T-helper 17 cell (primary cell): ENCODE measurements at regions not wholly inside any gene's neighbourhood (a gene's known extent, or its start where the extent isn't known, plus 50 kb on each side); places are given as distances from the start of the nearest gene placed in this dataset.
"Not testable (repeated sequence)": the region's sequence is repeated elsewhere in the genome, so short reads cannot be mapped to it uniquely, and the experiment has no call there.

ENCODE experiments used
- ATAC-seq: fragments of 150-1000 bp; cut with Tn5 transposase; 2 replicates; pipeline ENCODE4 v1.10.0; 2021; ENCODE audit warnings: mild to moderate bottlenecking, moderate library complexity
- DNase-seq, 3 donors: peaks; one replicate each; pipeline versions ENCODE4 v3.0.0 to v3.0.0-alpha.2; 2020 to 2021
- H3K9me3 ChIP-seq: one replicate; pipeline ENCODE4 v1.7.0; 2013; ENCODE audit warnings: low read length, mild to moderate bottlenecking; ENCODE audit not compliant: control insufficient read depth, poor library complexity, severe bottlenecking
- H3K27ac Mint-ChIP-seq: one replicate; pipeline ENCODE4 v1.8.0; 2022; ENCODE audit warnings: mild to moderate bottlenecking, moderate library complexity, mixed read lengths
- H3K27me3 Mint-ChIP-seq: one replicate; pipeline ENCODE4 v1.8.0; 2022; ENCODE audit warnings: mixed read lengths
- H3K36me3 Mint-ChIP-seq: one replicate; pipeline ENCODE4 v1.8.0; 2022; ENCODE audit warnings: low read depth, mixed read lengths
- H3K4me1 Mint-ChIP-seq: one replicate; pipeline ENCODE4 v1.8.0; 2022; ENCODE audit warnings: mild to moderate bottlenecking, mixed read lengths
- H3K4me3 Mint-ChIP-seq: one replicate; pipeline ENCODE4 v1.8.0; 2022; ENCODE audit warnings: mild to moderate bottlenecking, moderate library complexity, mixed read lengths

- Mint-ChIP-seq H3K27ac (no peak overlapping the region), H3K4me3 (no peak overlapping the region), H3K36me3 (no peaks in the 10 kb centered on the region), H3K4me1 (no peaks in the 10 kb centered on the region), H3K27me3 (no peaks in the 10 kb centered on the region)
- DNase-seq = no peak
- H3K9me3 ChIP-seq = no peaks in the 10 kb centered on the region
- no peak for ATAC-seq
Measured at GRCh38 chr15:36136049-36136448, 443.4 kb upstream of the CDIN1 start.

DNA sequence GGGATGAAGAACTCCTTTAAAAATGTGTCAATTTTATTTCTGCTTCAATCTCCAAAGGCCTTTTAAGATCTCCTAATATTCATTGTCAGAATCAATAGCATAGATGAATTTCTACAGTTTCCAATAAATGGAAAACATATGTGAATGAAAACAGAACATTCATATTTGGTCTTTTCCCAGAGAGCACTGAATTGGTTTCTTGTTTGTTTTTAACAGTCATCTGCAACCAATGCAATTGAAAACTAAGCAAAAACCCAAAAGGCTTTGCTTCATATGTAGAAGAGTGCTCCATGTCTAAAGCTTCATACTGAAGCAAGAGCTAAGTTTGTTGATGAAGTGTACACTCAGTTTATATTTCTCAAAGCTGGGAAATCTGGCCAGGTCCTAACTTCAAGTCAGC is 426.5 kb upstream of the CDIN1 start:
- no peak overlapping the region for H3K4me3 Mint-ChIP-seq
- H3K36me3 Mint-ChIP-seq = no peaks in the 10 kb centered on the region
- H3K9me3 ChIP-seq = no peaks in the 10 kb centered on the region
- H3K27me3 Mint-ChIP-seq = no peaks in the 10 kb centered on the region
- ATAC-seq = no peak
- no peaks in the 10 kb centered on the region for H3K4me1 Mint-ChIP-seq
- DNase-seq = no peak
- no peak overlapping the region for H3K27ac Mint-ChIP-seq

DNA sequence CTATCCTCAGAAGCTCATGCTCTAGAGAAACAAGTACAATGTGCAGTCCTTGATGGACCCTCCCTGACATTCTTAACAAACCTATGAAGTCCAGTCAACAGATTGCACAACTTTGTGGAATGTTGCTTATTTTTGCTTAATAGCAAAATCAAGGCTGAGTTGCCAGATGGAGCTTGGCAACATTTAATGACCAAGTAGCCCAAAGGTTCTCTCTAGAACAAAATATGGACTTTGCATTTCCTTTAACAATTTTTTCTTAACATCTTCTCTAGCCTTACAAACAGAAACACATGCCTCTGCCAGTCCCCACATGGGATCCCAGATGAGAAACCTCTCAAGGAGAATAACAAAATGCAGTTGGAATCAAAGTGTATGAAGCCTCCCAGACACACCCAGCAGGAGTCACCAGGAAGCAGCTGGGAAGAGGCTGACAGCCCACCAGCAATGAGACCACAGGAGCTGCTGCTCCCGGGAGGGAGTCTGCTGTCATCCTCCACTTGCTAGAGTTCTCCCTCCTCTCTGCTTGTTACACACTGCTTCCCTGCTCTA is 422.5 kb upstream of the CDIN1 start:
- no peaks in the 10 kb centered on the region for H3K36me3 Mint-ChIP-seq
- no peaks in the 10 kb centered on the region for H3K27me3 Mint-ChIP-seq
- ATAC-seq = no peak
- DNase-seq = no peak
- H3K9me3 ChIP-seq = no peaks in the 10 kb centered on the region
- no peaks in the 10 kb centered on the region for H3K4me1 Mint-ChIP-seq
- H3K4me3 Mint-ChIP-seq = no peak overlapping the region
- H3K27ac Mint-ChIP-seq = no peak overlapping the region

DNA sequence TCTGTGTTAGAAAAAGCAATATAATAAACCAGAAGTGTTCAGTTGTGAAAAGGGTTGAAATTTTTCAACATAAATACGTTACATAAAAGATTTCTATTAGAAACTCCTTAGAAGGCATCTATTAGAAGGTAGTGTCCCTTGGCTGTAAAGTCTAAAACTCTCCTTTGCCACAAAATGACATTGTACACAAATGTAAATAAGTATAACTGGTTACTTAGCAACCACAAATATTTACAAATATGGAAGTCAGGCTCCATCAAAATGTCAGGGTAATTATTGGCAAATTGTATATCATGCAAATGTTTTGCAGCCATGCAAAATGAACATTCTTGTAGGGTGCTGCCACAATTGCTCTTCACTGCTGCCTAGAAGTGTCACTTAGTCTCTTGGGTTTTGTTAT is 419.1 kb upstream of the CDIN1 start:
- Mint-ChIP-seq H3K27ac (no peak overlapping the region), H3K36me3 (no peaks in the 10 kb centered on the region), H3K4me1 (no peaks in the 10 kb centered on the region), H3K4me3 (no peak overlapping the region), H3K27me3 (no peaks in the 10 kb centered on the region)
- no peaks in the 10 kb centered on the region for H3K9me3 ChIP-seq
- ATAC-seq (no peak), DNase-seq (no peak)

GRCh38 chr15:36161108-36161507 is 418.3 kb upstream of the CDIN1 start:
- H3K27ac Mint-ChIP-seq = no peak overlapping the region
- no peaks in the 10 kb centered on the region for H3K4me1 Mint-ChIP-seq
- H3K4me3 Mint-ChIP-seq = no peak overlapping the region
- H3K36me3 Mint-ChIP-seq = no peaks in the 10 kb centered on the region
- ATAC-seq (no peak), DNase-seq (no peak)
- no peaks in the 10 kb centered on the region for H3K27me3 Mint-ChIP-seq
- no peaks in the 10 kb centered on the region for H3K9me3 ChIP-seq

- no peaks in the 10 kb centered on the region for H3K4me1 Mint-ChIP-seq
- DNase-seq (no peak), ATAC-seq (no peak)
- H3K27ac Mint-ChIP-seq = no peak overlapping the region
- H3K9me3 ChIP-seq = no peaks in the 10 kb centered on the region
- H3K4me3 Mint-ChIP-seq = no peak overlapping the region
- H3K27me3 Mint-ChIP-seq = no peaks in the 10 kb centered on the region
- no peaks in the 10 kb centered on the region for H3K36me3 Mint-ChIP-seq
Measured at GRCh38 chr15:36161771-36162212, 417.6 kb upstream of the CDIN1 start.

DNA sequence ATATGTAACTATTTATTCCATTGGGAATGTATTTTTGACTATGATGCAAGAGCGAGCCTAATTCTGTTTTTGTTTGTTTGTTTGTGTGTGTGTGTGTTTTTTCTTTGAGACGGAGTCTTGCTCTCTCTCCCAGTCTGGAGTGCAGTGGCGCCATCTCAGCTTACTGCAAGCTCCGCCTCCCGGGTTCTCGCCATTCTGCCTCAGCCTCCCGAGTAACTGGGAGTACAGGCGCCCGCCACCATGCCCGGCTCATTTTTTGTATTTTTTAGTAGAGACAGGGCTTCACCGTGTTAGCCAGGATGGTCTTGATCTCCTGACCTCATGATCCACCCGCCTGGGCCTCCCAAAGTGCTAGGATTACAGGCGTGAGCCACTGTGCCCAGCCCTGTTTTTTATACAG is 415.4 kb upstream of the CDIN1 start:
- not testable (repeated sequence) for H3K9me3 ChIP-seq, H3K27me3 Mint-ChIP-seq, H3K4me1 Mint-ChIP-seq, DNase-seq, H3K27ac Mint-ChIP-seq, ATAC-seq, H3K4me3 Mint-ChIP-seq, H3K36me3 Mint-ChIP-seq

- Mint-ChIP-seq H3K4me3 (no peak overlapping the region), H3K27me3 (no peaks in the 10 kb centered on the region), H3K4me1 (no peaks in the 10 kb centered on the region), H3K27ac (no peak overlapping the region), H3K36me3 (no peaks in the 10 kb centered on the region)
- no peak for DNase-seq
- no peaks in the 10 kb centered on the region for H3K9me3 ChIP-seq
- no peak for ATAC-seq
Measured at GRCh38 chr15:36172955-36173354, 406.5 kb upstream of the CDIN1 start.

DNA sequence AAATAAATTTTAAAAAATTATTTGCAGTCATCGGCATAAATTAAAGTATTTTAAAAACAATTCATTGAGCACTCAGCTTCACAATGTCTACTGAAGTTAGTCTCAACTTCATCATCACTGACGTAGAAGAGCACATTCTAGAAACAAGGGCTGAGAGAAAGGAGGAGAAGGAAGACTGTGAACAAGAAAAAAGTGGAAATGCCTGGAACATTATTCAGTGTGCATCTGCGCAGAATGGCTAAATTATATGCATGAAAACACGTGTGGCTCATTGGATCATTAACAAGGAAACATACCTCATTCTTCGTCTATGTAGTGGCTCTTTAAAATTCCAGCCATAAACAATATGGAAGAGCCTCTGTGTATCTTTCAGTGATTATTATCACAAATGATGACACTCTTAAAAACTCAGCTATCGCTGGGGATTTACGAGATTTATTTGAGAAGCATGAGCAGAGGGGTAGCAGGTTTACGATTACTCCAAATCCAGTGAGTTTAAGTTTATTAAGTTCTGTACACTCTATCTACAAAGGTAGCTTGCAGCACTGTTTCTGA is 404.2 kb upstream of the CDIN1 start:
- Mint-ChIP-seq H3K27me3 (no peaks in the 10 kb centered on the region), H3K4me1 (no peaks in the 10 kb centered on the region), H3K4me3 (no peak overlapping the region), H3K36me3 (no peaks in the 10 kb centered on the region), H3K27ac (no peak overlapping the region)
- ATAC-seq = no peak
- H3K9me3 ChIP-seq = no peaks in the 10 kb centered on the region
- no peak for DNase-seq

- H3K36me3 Mint-ChIP-seq = no peaks in the 10 kb centered on the region
- ATAC-seq (no peak), DNase-seq (no peak)
- H3K4me1 Mint-ChIP-seq = no peaks in the 10 kb centered on the region
- no peaks in the 10 kb centered on the region for H3K27me3 Mint-ChIP-seq
- no peaks in the 10 kb centered on the region for H3K9me3 ChIP-seq
- no peak overlapping the region for H3K4me3 Mint-ChIP-seq
- H3K27ac Mint-ChIP-seq = no peak overlapping the region
Measured at GRCh38 chr15:36175741-36176291, 403.6 kb upstream of the CDIN1 start.

DNA sequence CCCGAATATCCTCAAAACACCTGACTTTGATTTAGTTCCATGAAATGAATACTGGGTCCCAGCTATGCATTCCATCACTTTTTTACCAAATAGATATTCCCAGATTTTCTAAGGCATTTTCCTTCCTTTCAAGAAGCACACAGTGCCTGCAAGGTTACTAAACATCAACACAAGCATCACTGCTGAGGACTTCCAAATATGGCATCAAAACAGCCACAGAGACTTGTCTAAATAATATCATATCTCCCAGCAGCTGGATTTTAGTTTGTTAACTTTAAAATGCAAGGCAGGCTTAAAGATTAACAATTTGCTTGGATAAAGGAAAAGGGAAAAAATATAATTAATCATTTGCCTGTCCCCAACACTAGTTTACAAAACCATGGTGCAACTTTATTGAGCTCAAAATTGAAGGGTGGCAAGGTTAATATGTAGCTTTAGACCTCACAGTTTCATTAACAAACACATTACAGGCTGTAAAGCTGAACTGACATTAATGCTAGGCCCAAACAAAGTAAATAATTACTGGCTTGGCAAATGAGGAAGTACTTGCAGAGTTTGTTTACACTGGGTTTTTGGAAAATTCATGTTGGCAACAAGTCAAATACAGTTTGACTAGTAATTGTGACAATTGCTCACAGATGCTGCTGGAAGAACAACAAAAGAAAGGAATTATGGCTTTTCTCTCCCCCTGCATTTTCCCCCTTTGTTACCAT is 401.7 kb upstream of the CDIN1 start:
- H3K27ac Mint-ChIP-seq = no peak overlapping the region
- DNase-seq (no peak), ATAC-seq (no peak)
- no peaks in the 10 kb centered on the region for H3K36me3 Mint-ChIP-seq
- no peaks in the 10 kb centered on the region for H3K9me3 ChIP-seq
- H3K4me1 Mint-ChIP-seq = no peaks in the 10 kb centered on the region
- H3K27me3 Mint-ChIP-seq = no peaks in the 10 kb centered on the region
- no peak overlapping the region for H3K4me3 Mint-ChIP-seq

DNA sequence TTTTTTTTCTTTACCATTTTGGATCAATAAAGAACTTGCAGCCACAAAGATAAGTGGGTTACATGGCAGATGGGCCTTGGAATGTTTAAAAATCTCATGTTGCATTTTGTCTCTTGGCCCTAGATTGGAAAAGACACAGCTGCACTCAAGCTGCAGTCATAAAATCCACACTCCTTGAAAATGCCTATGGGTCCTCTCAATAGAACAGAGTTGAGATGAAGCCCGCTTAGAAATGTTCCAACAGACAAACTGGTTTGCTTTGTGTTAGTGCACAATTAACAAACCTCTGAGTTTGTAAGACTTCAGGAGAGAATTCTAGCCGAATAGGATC is 401.2 kb upstream of the CDIN1 start:
- no peak for ATAC-seq

GRCh38 chr15:36183201-36183600 is 396.2 kb upstream of the CDIN1 start:
- H3K9me3 ChIP-seq = no peaks in the 10 kb centered on the region
- no peaks in the 10 kb centered on the region for H3K4me1 Mint-ChIP-seq
- no peak for ATAC-seq
- H3K27ac Mint-ChIP-seq = no peak overlapping the region
- H3K4me3 Mint-ChIP-seq = no peak overlapping the region
- no peaks in the 10 kb centered on the region for H3K36me3 Mint-ChIP-seq
- H3K27me3 Mint-ChIP-seq = no peaks in the 10 kb centered on the region
- no peak for DNase-seq

More for the DNA sequence above, 401.2 kb upstream of the CDIN1 start:
- Mint-ChIP-seq H3K27me3 (no peaks in the 10 kb centered on the region), H3K4me1 (no peaks in the 10 kb centered on the region), H3K36me3 (no peaks in the 10 kb centered on the region), H3K27ac (no peak overlapping the region), H3K4me3 (no peak overlapping the region)
- H3K9me3 ChIP-seq = no peaks in the 10 kb centered on the region
- DNase-seq = no peak

GRCh38 chr15:36185438-36185837 is 394.0 kb upstream of the CDIN1 start:
- DNase-seq (no peak), ATAC-seq (no peak)
- no peaks in the 10 kb centered on the region for H3K9me3 ChIP-seq
- Mint-ChIP-seq H3K4me1 (no peaks in the 10 kb centered on the region), H3K27me3 (no peaks in the 10 kb centered on the region), H3K4me3 (no peak overlapping the region), H3K27ac (no peak overlapping the region), H3K36me3 (no peaks in the 10 kb centered on the region)
